ENCODE measurements at regions not wholly inside any gene's neighbourhood (a gene's known extent, or its start where the extent isn't known, plus 50 kb on each side); places are given as distances from the start of the nearest gene placed in this dataset.

DNA sequence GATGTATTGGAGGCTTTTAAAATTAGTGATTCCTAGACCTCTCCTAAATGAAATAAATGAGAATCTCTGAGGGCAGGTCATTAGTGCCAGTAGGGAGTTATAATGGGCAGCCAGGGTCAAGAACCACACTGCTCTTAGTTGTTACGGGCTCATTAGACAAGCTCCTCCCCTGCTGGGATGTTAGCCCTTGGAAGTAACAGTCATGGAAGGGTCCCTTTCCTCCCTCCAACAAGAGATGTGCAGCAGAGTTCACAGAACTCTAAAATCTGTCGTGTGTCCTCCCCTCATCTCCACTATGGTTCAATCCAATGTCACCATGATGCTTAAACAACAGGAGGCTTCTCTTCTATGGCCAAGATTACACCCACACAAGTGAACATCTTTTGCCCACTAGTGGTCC, 419.5 kb downstream of the INSC start:
- Histone ChIP-seq H3K27ac (ENCODE audit: low read depth, low read length) (no peak overlapping the region), H4K20me1 (ENCODE audit: insufficient read depth) (no peaks in the 10 kb centered on the region), H3K9ac (ENCODE audit: low read length) (no peak overlapping the region), H3K9me2 (ENCODE audit: insufficient read depth) (no peaks in the 10 kb centered on the region), H2AFZ (ENCODE audit: low read depth, low read length, poor library complexity, severe bottlenecking) (no peak overlapping the region), H3K36me3 (ENCODE audit: control insufficient read depth in 1 of 2, insufficient read depth in 2 of 2, low read length in 2 of 2) (no peaks in the 10 kb centered on the region), H3K4me3 (replicated peaks in 1 of 2; ENCODE audit: low read depth in 1 of 2, low read length in 2 of 2) (no peak overlapping the region), H3K9me3 (ENCODE audit: control insufficient read depth in 1 of 2, insufficient read depth in 1 of 2, low read depth in 1 of 2, low read length in 2 of 2) (no peaks in the 10 kb centered on the region), H3K27me3 (ENCODE audit: insufficient read depth, low read length) (no peaks in the 10 kb centered on the region), H3K4me1 (ENCODE audit: control insufficient read depth in 1 of 2, insufficient read depth in 2 of 2, low read length in 2 of 2) (no peaks in the 10 kb centered on the region), H3K4me2 (ENCODE audit: low read length) (no peak overlapping the region), H3K79me2 (ENCODE audit: insufficient read depth, low read length) (no peaks in the 10 kb centered on the region)
- no TSS peak for BruUV-seq (replicated peaks)
- DNase-seq (ENCODE audit: low read depth, low spot score) (no peak), ATAC-seq (no peak)
- TF ChIP-seq POLR2AphosphoS5 (IDR thresholded peaks at IDR 0.05; ENCODE audit: low read depth, low read length) (no peak), TCF7L2 (IDR thresholded peaks at IDR 0.05; ENCODE audit: borderline replicate concordance, extremely low read depth, insufficient read depth, insufficient read length) (no peak), ZBTB33 (IDR thresholded peaks at IDR 0.05; ENCODE audit: extremely low read depth, insufficient replicate concordance, low read length) (no peak), JUND (IDR thresholded peaks at IDR 0.05) (no peak), ZFX (IDR thresholded peaks at IDR 0.05) (no peak), SIN3A (IDR thresholded peaks at IDR 0.05; ENCODE audit: low read depth) (no peak), SRF (IDR thresholded peaks at IDR 0.05; ENCODE audit: low read depth) (no peak), CEBPB (IDR thresholded peaks at IDR 0.05; ENCODE audit: low read depth) (no peak), EZH2 (IDR thresholded peaks at IDR 0.05) (no peak), POLR2A (IDR thresholded peaks at IDR 0.05; ENCODE audit: borderline replicate concordance, extremely low read depth, insufficient read depth, insufficient read length) (no peak), YY1 (IDR thresholded peaks at IDR 0.05; ENCODE audit: extremely low read depth, insufficient replicate concordance, low read depth, low read length) (no peak), ELF1 (IDR thresholded peaks at IDR 0.05; ENCODE audit: borderline replicate concordance, low read depth) (no peak)
- TF ChIP-seq, protein P1, sequence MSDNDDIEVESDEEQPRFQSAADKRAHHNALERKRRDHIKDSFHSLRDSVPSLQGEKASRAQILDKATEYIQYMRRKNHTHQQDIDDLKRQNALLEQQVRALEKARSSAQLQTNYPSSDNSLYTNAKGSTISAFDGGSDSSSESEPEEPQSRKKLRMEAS (IDR thresholded peaks at IDR 0.05): no peak
- TF ChIP-seq, protein P2, sequence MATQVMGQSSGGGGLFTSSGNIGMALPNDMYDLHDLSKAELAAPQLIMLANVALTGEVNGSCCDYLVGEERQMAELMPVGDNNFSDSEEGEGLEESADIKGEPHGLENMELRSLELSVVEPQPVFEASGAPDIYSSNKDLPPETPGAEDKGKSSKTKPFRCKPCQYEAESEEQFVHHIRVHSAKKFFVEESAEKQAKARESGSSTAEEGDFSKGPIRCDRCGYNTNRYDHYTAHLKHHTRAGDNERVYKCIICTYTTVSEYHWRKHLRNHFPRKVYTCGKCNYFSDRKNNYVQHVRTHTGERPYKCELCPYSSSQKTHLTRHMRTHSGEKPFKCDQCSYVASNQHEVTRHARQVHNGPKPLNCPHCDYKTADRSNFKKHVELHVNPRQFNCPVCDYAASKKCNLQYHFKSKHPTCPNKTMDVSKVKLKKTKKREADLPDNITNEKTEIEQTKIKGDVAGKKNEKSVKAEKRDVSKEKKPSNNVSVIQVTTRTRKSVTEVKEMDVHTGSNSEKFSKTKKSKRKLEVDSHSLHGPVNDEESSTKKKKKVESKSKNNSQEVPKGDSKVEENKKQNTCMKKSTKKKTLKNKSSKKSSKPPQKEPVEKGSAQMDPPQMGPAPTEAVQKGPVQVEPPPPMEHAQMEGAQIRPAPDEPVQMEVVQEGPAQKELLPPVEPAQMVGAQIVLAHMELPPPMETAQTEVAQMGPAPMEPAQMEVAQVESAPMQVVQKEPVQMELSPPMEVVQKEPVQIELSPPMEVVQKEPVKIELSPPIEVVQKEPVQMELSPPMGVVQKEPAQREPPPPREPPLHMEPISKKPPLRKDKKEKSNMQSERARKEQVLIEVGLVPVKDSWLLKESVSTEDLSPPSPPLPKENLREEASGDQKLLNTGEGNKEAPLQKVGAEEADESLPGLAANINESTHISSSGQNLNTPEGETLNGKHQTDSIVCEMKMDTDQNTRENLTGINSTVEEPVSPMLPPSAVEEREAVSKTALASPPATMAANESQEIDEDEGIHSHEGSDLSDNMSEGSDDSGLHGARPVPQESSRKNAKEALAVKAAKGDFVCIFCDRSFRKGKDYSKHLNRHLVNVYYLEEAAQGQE (IDR thresholded peaks at IDR 0.05; ENCODE audit: low read depth): no peak
- ChIA-PET CTCF (no interaction called here), RAD21 (ENCODE audit: low non-redundant PET in 1 of 2, low total read pairs in 2 of 2, uncharacterized antibody in 2 of 2, unreplicated experiment in 2 of 2) (no interaction called here), POLR2A (no interaction called here)
- intact Hi-C loops (cut with micrococcal nuclease): no loop called here

All from HCT116 (cell line).